ENCODE measurements at regions not wholly inside any gene's neighbourhood (a gene's known extent, or its start where the extent isn't known, plus 50 kb on each side); places are given as distances from the start of the nearest gene placed in this dataset.
"Not testable (repeated sequence)": the region's sequence is repeated elsewhere in the genome, so short reads cannot be mapped to it uniquely, and the experiment has no call there.

- not testable (repeated sequence) for TF ChIP-seq RAD51 (IDR thresholded peaks at IDR 0.05; ENCODE audit: borderline replicate concordance, low read depth); SMARCC2 (IDR thresholded peaks at IDR 0.05; ENCODE audit: low read depth); MAZ (CRISPR knock-in tag; conservative IDR thresholded peaks at IDR 0.05 in 1 of 2, IDR thresholded peaks at IDR 0.05 in 1 of 2); MTA2 (IDR thresholded peaks at IDR 0.05; ENCODE audit: low read depth)
These were observed 165.2 kb downstream of the POTEH start for GRCh38 chr22:15854978-15855377.
